Liver (tissue), 8 donors: ENCODE measurements at regions not wholly inside any gene's neighbourhood (a gene's known extent, or its start where the extent isn't known, plus 50 kb on each side); places are given as distances from the start of the nearest gene placed in this dataset.

Experiments used
- DNase-seq: peaks from one replicate; pipeline ENCODE4 v3.0.0-alpha.2; 2017; ENCODE audit warnings: low spot score
- H3K27ac ChIP-seq, 2 donors: one replicate each; pipeline ENCODE4 v1.7.0; 2013; ENCODE audit warnings: inconsistent platforms in 2 of 2, low read length in 2 of 2, control low read depth in 1 of 2, low read depth in 1 of 2, mild to moderate bottlenecking in 1 of 2
- H3K27me3 ChIP-seq, 4 donors: one replicate each; pipeline versions ENCODE4 v1.6.1 to v1.7.0; 2013; ENCODE audit warnings: low read length in 3 of 4, inconsistent platforms in 1 of 4, mild to moderate bottlenecking in 1 of 4, moderate library complexity in 1 of 4; ENCODE audit not compliant: control insufficient read depth in 4 of 4, insufficient read depth in 4 of 4
- H3K36me3 ChIP-seq, 4 donors: one replicate each; pipeline versions ENCODE4 v1.6.1 to v1.7.0; 2013; ENCODE audit warnings: low read length in 3 of 4, mild to moderate bottlenecking in 3 of 4, low read depth in 1 of 4, moderate library complexity in 1 of 4; ENCODE audit not compliant: control insufficient read depth in 4 of 4, insufficient read depth in 3 of 4
- H3K4me1 ChIP-seq, 4 donors: one replicate each; pipeline versions ENCODE4 v1.6.1 to v1.7.0; 2013; ENCODE audit warnings: low read length in 3 of 4, mild to moderate bottlenecking in 3 of 4, moderate library complexity in 1 of 4; ENCODE audit not compliant: control insufficient read depth in 4 of 4, insufficient read depth in 4 of 4
- H3K4me3 ChIP-seq, 3 donors: one replicate each; pipeline versions ENCODE4 v1.6.1 to v1.7.0; 2013; ENCODE audit warnings: low read length in 3 of 3, control low read depth in 1 of 3, low read depth in 1 of 3, mild to moderate bottlenecking in 1 of 3
- H3K9ac ChIP-seq, 2 donors: one replicate each; pipeline ENCODE4 v1.7.0; 2013; ENCODE audit warnings: low read length in 2 of 2, mild to moderate bottlenecking in 2 of 2, moderate library complexity in 2 of 2, control low read depth in 1 of 2, low read depth in 1 of 2
- H3K9me3 ChIP-seq, 4 donors: one replicate each; pipeline versions ENCODE4 v1.6.1 to v1.7.0; 2013; ENCODE audit warnings: low read length in 3 of 4; ENCODE audit not compliant: control insufficient read depth in 4 of 4
- ATF3 ChIP-seq: IDR thresholded peaks from 2 replicates; pipeline ENCODE4 v1.6.1; 2016; ENCODE audit warnings: antibody characterized with exemption
- CTCF ChIP-seq: fragments of 150-350 bp; IDR thresholded peaks from 2 replicates; pipeline ENCODE4 v1.5.1; 2017; ENCODE audit warnings: improper control_type of control experiment, low read depth, low read length; ENCODE audit not compliant: missing input control
- EGR1 ChIP-seq, 2 donors: IDR thresholded peaks; 2 replicates each; pipeline ENCODE4 v1.6.1; 2016 to 2018; ENCODE audit warnings: antibody characterized with exemption in 2 of 2, low read depth in 2 of 2
- FOXA1 ChIP-seq: IDR thresholded peaks from 2 replicates; pipeline ENCODE4 v1.6.1; 2016; ENCODE audit warnings: antibody characterized with exemption
- GABPA ChIP-seq, 2 donors: IDR thresholded peaks in 1 of 2; conservative IDR thresholded peaks in 1 of 2; 2 replicates each; pipeline ENCODE4 v1.6.1; 2016; ENCODE audit warnings: antibody characterized with exemption in 2 of 2, mild to moderate bottlenecking in 1 of 2, moderate library complexity in 1 of 2
- HNF4A ChIP-seq, 2 donors: conservative IDR thresholded peaks; 2 replicates each; pipeline ENCODE4 v1.6.1; 2016; ENCODE audit warnings: antibody characterized with exemption in 2 of 2, mild to moderate bottlenecking in 2 of 2
- HNF4G ChIP-seq: IDR thresholded peaks from 2 replicates; pipeline ENCODE4 v1.6.1; 2016; ENCODE audit warnings: antibody characterized with exemption
- MAX ChIP-seq: IDR thresholded peaks from 2 replicates; pipeline ENCODE4 v1.6.1; 2016; ENCODE audit warnings: antibody characterized with exemption
- NR2F2 ChIP-seq: IDR thresholded peaks from 2 replicates; pipeline ENCODE4 v1.6.1; 2016; ENCODE audit warnings: antibody characterized with exemption
- RAD21 ChIP-seq, 2 donors: IDR thresholded peaks; 2 replicates each; pipeline ENCODE4 v1.6.1; 2016; ENCODE audit warnings: antibody characterized with exemption in 2 of 2, mild to moderate bottlenecking in 2 of 2
- REST ChIP-seq: IDR thresholded peaks from 2 replicates; pipeline ENCODE4 v1.6.1; 2016; ENCODE audit warnings: antibody characterized with exemption, mild to moderate bottlenecking
- SP1 ChIP-seq: IDR thresholded peaks from 2 replicates; pipeline ENCODE4 v1.6.1; 2018; ENCODE audit warnings: antibody characterized with exemption, mild to moderate bottlenecking
- YY1 ChIP-seq: IDR thresholded peaks from 2 replicates; pipeline ENCODE4 v1.6.1; 2016; ENCODE audit warnings: antibody characterized with exemption, mild to moderate bottlenecking
- ZBTB33 ChIP-seq: IDR thresholded peaks from 2 replicates; pipeline ENCODE4 v1.6.1; 2016; ENCODE audit warnings: antibody characterized with exemption
- WGBS: extraction: QIAGEN DNeasy Blood & Tissue Kit; methylation state at CpG from one replicate; pipeline ENCODE4 v1.1.7; 2013; 5-methylcytosine and 5-hydroxymethylcytosine counted together
- donor health status: healthy.
- donor health status: healthy.
- donor health status: healthy.
- donor health status: healthy.
- donor health status: healthy.

GRCh38 chr11:104798789-104799188 is 99.5 kb downstream of the CASP12 start:
- H3K4me1 ChIP-seq: peaks cover 0 to 2% (median 0%) of the 10 kb centered on the region in 4 donors
- 15% methylated on average over 1 of the region's 1 CpG for WGBS
- DNase-seq: no peak
- TF ChIP-seq SP1: no peak
- TF ChIP-seq GABPA (IDR thresholded peaks at IDR 0.05 in 1 of 2, conservative IDR thresholded peaks at IDR 0.05 in 1 of 2): no peak
- no peak for TF ChIP-seq HNF4G
- no peak for TF ChIP-seq FOXA1
- TF ChIP-seq EGR1 (IDR thresholded peaks at IDR 0.05; ENCODE audit: low read depth in 2 of 2): no peak
- no peak for TF ChIP-seq YY1
- TF ChIP-seq MAX: no peak
- TF ChIP-seq ZBTB33: no peak
- no peaks in the 10 kb centered on the region for H3K27me3 ChIP-seq
- no peak overlapping the region for H3K27ac ChIP-seq
- H3K36me3 ChIP-seq: no peaks in the 10 kb centered on the region
- H3K4me3 ChIP-seq: peak overlapping the region in 1 of 3 donors; percentile 4
- H3K9ac ChIP-seq: peak overlapping the region in 1 of 2 donors; percentile 19
- peaks cover 0 to 2% (median 0%) of the 10 kb centered on the region in 4 donors for H3K9me3 ChIP-seq

GRCh38 chr11:104796301-104796700 is 102.0 kb downstream of the CASP12 start:
- Histone ChIP-seq H3K4me3 (no peak overlapping the region), H3K36me3 (no peaks in the 10 kb centered on the region), H3K27ac (no peak overlapping the region), H3K27me3 (no peaks in the 10 kb centered on the region), H3K9ac (no peak overlapping the region), H3K4me1 (peaks cover 0 to 2% (median 0%) of the 10 kb centered on the region in 4 donors), H3K9me3 (peaks cover 0 to 2% (median 0%) of the 10 kb centered on the region in 4 donors)
- no peak for DNase-seq
- TF ChIP-seq ZBTB33 (no peak), FOXA1 (no peak)

- no peak for DNase-seq
- Histone ChIP-seq H3K4me1 (peaks cover 0 to 2% (median 0%) of the 10 kb centered on the region in 4 donors), H3K36me3 (no peaks in the 10 kb centered on the region), H3K27me3 (no peaks in the 10 kb centered on the region), H3K9ac (no peak overlapping the region), H3K4me3 (no peak overlapping the region), H3K9me3 (peaks cover 0 to 2% (median 0%) of the 10 kb centered on the region in 4 donors), H3K27ac (no peak overlapping the region)
- 74% methylated on average over 5 of the region's 5 CpGs for WGBS
- TF ChIP-seq EGR1 (IDR thresholded peaks at IDR 0.05; ENCODE audit: low read depth in 2 of 2) (no peak), ATF3 (no peak), NR2F2 (no peak), HNF4A (conservative IDR thresholded peaks at IDR 0.05) (no peak), YY1 (no peak), MAX (no peak), RAD21 (IDR thresholded peaks at IDR 0.05) (no peak), FOXA1 (no peak), CTCF (no peak), REST (no peak), HNF4G (no peak), SP1 (no peak)
Measured at GRCh38 chr11:104795501-104796213, 102.6 kb downstream of the CASP12 start.
